ENCODE measurements at regions not wholly inside any gene's neighbourhood (a gene's known extent, or its start where the extent isn't known, plus 50 kb on each side); places are given as distances from the start of the nearest gene placed in this dataset.

DNA sequence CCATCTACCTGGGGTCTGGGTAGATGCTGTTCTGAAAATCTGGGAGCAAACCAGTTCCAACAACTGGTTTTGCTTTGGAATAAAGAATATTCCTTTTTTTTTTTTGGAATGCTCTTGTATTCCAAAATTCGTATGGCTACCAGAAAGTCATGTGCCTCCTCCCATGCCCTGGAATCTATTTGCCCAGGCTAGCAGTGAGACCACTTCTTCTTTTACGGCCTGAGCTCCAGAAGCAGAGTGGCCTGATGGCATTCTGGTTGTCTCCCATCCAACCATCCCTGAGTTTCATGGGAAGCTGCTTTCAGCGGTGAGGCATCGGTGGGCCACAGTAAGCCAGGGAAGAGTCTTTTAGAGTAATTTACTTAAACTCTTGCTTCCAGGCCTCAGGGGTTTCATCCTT is 113.4 kb upstream of the RAB4A start:
- no peak overlapping the region for H2AFZ ChIP-seq (ENCODE audit: low read depth, low read length)
- H4K20me1 ChIP-seq (ENCODE audit: insufficient read depth, low read length): no peaks in the 10 kb centered on the region
- H3K9me3 ChIP-seq (ENCODE audit: insufficient read depth, low read length): no peaks in the 10 kb centered on the region
- no peak overlapping the region for H3K9ac ChIP-seq (ENCODE audit: low read length)
- H3K36me3 ChIP-seq (replicated peaks; ENCODE audit: low read depth, low read length): no peaks in the 10 kb centered on the region
- peaks cover 9% of the 10 kb centered on the region for H3K4me1 ChIP-seq (ENCODE audit: low read length)
- H3K27ac ChIP-seq (ENCODE audit: low read length): no peak overlapping the region
- H3K4me3 ChIP-seq (ENCODE audit: low read length): no peak overlapping the region
- no peaks in the 10 kb centered on the region for H3K79me2 ChIP-seq (ENCODE audit: low read length)
- TF ChIP-seq EZH2phosphoT487 (IDR thresholded peaks at IDR 0.05; ENCODE audit: low read depth) (no peak), CTCF (IDR thresholded peaks at IDR 0.05; ENCODE audit: low read depth, low read length) (no peak)
- no peak overlapping the region for H3K4me2 ChIP-seq (ENCODE audit: low read length)
- no peaks in the 10 kb centered on the region for H3K27me3 ChIP-seq (ENCODE audit: low read depth, low read length)

DNA sequence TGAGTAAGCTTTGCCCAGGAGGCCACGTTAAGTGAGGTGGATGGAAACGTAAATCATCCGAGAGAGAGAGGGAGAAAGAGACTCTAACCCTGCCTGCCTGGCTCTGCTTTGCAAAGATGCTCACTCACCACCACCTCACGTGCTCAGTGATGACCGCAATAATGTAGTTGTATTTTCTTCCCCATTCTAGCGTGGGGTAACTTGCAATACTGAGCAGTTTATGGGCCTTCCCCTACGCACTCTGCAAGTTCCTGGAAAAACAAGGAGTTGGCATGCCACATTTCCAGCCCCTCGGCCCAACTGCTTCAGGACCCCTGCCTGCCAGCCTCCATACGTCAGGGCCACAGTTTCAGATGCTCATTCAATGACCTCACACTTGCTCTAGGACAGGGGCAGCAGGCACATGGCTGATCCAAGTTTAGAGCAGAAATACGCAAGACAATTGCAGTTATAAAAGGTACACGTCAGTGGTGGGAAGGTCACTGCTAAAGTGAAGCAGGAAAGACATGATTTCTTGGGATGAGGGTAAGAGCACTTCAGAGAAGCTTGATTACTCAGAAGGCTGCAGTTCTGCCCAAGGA is 112.5 kb upstream of the RAB4A start:
- H2AFZ ChIP-seq (ENCODE audit: low read depth, low read length): no peak overlapping the region
- H3K27me3 ChIP-seq (ENCODE audit: low read depth, low read length): peaks cover under 1% of the 10 kb centered on the region; the same call in 1 of the 2 replicates
- no peaks in the 10 kb centered on the region for H3K36me3 ChIP-seq (replicated peaks; ENCODE audit: low read depth, low read length)
- no peak overlapping the region for H3K9ac ChIP-seq (ENCODE audit: low read length)
- TF ChIP-seq CTCF (IDR thresholded peaks at IDR 0.05; ENCODE audit: low read depth, low read length) (no peak), EZH2phosphoT487 (IDR thresholded peaks at IDR 0.05; ENCODE audit: low read depth) (no peak)
- H3K4me2 ChIP-seq (ENCODE audit: low read length): no peak overlapping the region
- no peaks in the 10 kb centered on the region for H3K9me3 ChIP-seq (ENCODE audit: insufficient read depth, low read length)
- H3K4me3 ChIP-seq (ENCODE audit: low read length): no peak overlapping the region
- H3K4me1 ChIP-seq (ENCODE audit: low read length): peaks cover 9% of the 10 kb centered on the region
- H3K27ac ChIP-seq (ENCODE audit: low read length): no peak overlapping the region
- H3K79me2 ChIP-seq (ENCODE audit: low read length): no peaks in the 10 kb centered on the region
- H4K20me1 ChIP-seq (ENCODE audit: insufficient read depth, low read length): no peaks in the 10 kb centered on the region

DNA sequence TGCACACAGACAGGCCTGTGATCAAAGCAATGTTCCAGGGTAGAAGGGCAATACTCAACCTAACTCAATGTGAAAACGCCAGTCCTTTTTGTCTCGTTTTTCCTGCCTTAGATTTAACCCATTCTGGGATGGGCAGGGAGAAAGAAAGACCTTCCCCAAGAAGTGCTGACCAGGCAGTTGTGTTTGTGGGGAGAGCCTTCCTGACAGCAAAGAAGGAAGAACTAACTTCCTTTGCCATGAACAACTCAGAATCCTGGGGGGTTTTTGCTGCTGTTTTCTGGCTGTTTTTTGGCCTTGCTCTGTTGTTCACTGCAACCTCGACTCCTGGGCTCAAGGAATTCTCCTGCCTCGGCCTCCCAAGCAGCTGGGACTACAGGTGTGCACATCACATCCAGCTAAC is 112.0 kb upstream of the RAB4A start:
- Histone ChIP-seq H3K27ac (ENCODE audit: low read length) (no peak overlapping the region), H2AFZ (ENCODE audit: low read depth, low read length) (no peak overlapping the region), H3K4me2 (ENCODE audit: low read length) (no peak overlapping the region), H3K79me2 (ENCODE audit: low read length) (no peaks in the 10 kb centered on the region), H3K27me3 (ENCODE audit: low read depth, low read length) (peaks cover 4% of the 10 kb centered on the region), H3K4me3 (ENCODE audit: low read length) (no peak overlapping the region), H4K20me1 (ENCODE audit: insufficient read depth, low read length) (no peaks in the 10 kb centered on the region), H3K36me3 (replicated peaks; ENCODE audit: low read depth, low read length) (no peaks in the 10 kb centered on the region), H3K4me1 (ENCODE audit: low read length) (peaks cover 9% of the 10 kb centered on the region), H3K9me3 (ENCODE audit: insufficient read depth, low read length) (no peaks in the 10 kb centered on the region), H3K9ac (ENCODE audit: low read length) (no peak overlapping the region)
- no peak for TF ChIP-seq CTCF (IDR thresholded peaks at IDR 0.05; ENCODE audit: low read depth, low read length)

- H3K27me3 ChIP-seq (ENCODE audit: low read depth, low read length): peaks cover 13% of the 10 kb centered on the region
- H3K79me2 ChIP-seq (ENCODE audit: low read length): no peaks in the 10 kb centered on the region
- no peaks in the 10 kb centered on the region for H3K36me3 ChIP-seq (replicated peaks; ENCODE audit: low read depth, low read length)
- H4K20me1 ChIP-seq (ENCODE audit: insufficient read depth, low read length): no peaks in the 10 kb centered on the region
- no peak overlapping the region for H2AFZ ChIP-seq (ENCODE audit: low read depth, low read length)
- no peak overlapping the region for H3K4me2 ChIP-seq (ENCODE audit: low read length)
- H3K27ac ChIP-seq (ENCODE audit: low read length): no peak overlapping the region
- H3K9ac ChIP-seq (ENCODE audit: low read length): no peak overlapping the region
- no peak overlapping the region for H3K4me3 ChIP-seq (ENCODE audit: low read length)
- no peaks in the 10 kb centered on the region for H3K9me3 ChIP-seq (ENCODE audit: insufficient read depth, low read length)
- peaks cover 9% of the 10 kb centered on the region for H3K4me1 ChIP-seq (ENCODE audit: low read length)
- TF ChIP-seq EZH2phosphoT487 (IDR thresholded peaks at IDR 0.05; ENCODE audit: low read depth) (no peak), CTCF (IDR thresholded peaks at IDR 0.05; ENCODE audit: low read depth, low read length) (no peak)
Measured at GRCh38 chr1:229159668-229160544, 111.0 kb upstream of the RAB4A start.

Measured in OCI-LY3 (cell line).